ENCODE measurements at regions not wholly inside any gene's neighbourhood (a gene's known extent, or its start where the extent isn't known, plus 50 kb on each side); places are given as distances from the start of the nearest gene placed in this dataset.

DNA sequence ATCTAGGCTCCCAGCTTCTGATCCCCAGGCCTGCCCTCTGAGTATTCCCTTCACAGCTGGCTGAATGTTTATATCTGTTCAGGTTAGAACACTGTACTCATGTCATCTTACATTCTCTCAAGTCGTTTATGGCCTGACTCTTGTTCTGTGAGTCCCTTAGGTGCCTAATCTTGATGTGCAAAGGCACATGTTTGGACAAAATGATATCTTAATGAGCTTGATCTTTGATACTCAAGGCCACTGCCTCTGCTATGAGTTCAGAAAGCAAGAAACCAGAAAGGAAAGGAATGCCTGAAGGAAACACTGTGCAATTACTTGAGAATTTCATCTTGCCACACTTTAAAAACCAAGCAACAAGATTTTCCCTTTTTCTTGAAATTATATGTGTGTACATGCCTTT lies 391.8 kb upstream of the ZNF608 start:
- DNase-seq (ENCODE audit: low spot score), result no peak

DNA sequence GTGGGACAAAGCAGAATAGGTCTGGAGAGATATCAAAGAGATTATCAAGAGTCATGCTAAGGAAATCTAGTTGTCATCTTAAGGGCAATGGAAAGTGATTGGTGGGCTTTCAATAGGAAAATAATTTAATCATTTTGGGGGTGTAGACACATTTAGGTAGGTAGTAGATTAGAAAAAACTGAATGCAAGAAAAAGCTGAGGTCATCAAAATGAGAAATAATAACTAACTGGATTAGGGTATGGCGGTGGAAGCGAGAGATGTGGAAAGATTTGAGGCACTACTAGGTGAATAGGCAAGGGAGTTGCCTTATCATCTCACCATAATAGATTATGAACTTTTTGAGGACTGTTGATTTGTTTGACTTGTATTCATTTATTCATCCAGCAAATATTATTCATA lies 393.2 kb upstream of the ZNF608 start:
- DNase-seq (ENCODE audit: low spot score), result no peak

DNA sequence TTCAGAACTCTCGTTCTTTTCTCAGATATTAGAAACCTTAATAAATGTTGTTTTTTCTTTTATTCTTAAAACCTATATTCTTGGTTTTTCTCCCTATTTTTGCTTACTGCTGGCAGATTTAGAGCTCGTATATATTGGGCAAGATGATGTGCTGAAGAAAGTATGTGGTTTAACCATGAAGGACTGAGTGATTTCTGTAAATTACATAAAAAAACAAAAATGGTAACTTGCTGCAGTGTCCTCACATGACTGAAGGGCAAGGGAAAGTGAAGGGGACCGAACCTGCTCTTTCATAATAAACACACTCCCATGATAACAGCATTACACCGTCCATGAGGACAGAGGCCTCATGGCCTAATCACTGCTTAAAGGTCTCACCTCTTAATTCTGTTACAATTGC lies 393.8 kb upstream of the ZNF608 start:
- no peak for DNase-seq (ENCODE audit: low spot score)

DNA sequence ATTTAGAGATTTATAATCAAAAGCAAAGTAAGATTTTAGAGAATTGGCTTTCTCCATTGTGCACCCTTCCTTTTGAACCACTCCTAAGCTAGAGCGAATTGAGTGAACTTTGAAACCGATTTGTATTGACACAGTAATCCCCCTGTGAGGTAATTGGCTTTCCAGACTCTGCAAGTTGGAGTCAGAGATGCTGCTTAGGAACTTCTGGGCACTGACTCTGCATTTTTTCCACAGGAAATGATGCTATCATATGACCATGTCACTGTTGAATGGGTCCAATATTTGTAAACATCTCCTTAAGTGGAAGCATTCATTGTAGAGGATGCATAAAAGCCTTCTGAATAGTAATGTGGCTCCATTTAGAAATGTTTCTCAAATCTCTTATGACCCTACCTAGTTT lies 394.4 kb upstream of the ZNF608 start:
- DNase-seq (ENCODE audit: low spot score), result no peak

DNA sequence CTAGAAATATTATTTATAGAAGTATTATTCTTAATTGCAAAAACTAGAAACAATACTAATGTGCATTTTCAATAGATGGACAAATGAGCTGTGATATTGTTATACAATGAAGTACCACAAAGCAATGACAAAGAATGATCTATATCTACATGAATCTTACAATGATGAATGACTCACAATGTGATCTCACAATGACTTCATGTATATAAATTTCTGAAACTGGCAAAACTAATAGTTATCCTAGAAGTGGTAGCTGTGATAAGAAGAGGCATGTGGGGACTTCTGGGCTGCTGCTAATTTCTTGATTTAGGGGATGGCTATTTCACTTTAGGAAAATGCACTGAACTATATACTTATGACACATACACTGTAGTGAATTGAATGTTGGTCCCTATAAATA lies 396.0 kb upstream of the ZNF608 start:
- no peak for DNase-seq (ENCODE audit: low spot score)

DNA sequence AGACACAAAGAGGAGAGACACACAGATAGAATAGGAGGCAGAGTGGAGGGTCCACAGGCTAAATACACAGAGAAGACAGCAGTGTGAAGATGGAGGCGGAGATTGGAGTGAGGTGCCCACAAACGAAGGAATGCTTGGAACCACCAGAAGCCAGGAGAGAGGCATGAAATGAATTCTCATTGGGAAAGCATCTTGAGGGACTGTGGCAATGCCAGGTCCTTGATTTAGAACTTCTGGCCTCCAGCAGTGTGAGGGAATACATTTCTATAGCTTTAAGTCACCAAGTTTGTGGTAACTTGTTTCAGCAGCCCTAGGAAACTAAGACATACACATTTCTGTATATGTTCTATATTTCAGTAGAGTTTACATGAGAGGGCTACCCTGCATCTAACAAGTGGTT lies 396.6 kb upstream of the ZNF608 start:
- DNase-seq (ENCODE audit: low spot score), result no peak

DNA sequence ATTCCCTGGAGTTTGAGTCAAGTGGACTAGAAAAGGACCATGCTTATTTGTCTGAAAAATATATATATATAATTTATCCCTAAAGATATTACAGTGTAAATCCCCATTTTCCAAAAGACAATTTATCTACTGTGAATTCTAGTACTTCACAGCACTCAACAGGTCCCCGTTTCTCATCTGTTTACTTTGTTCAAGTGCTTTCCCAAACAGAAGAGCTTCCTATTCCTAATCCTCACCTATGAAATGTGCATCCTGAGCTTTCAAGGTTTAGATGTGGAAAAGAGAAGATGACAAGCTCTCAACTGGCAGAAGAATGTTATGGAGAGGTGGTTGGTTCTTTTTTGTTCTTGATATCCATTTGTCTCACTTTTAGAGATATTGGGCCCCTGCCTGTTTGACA lies 401.6 kb upstream of the ZNF608 start:
- DNase-seq (ENCODE audit: low spot score), result no peak

DNA sequence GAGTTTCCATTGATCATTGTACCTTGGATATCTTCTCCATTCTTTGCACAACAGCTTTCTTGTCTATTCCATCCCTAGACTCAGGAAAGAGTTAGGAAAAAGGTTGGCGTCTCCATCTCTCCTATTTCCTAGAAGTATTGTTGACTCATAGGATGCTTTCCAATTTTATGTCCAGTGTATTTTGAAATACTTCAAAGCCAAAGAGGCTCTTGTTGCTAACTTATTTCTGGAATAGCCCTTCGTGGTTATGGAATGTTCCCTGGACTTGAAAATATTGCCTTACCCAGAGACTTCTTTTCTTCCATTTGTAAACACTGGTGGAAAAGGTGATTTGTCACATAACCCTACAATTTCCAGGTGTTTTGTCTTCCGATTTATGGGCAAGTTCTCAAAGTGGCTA lies 402.3 kb upstream of the ZNF608 start:
- no peak for DNase-seq (ENCODE audit: low spot score)

DNA sequence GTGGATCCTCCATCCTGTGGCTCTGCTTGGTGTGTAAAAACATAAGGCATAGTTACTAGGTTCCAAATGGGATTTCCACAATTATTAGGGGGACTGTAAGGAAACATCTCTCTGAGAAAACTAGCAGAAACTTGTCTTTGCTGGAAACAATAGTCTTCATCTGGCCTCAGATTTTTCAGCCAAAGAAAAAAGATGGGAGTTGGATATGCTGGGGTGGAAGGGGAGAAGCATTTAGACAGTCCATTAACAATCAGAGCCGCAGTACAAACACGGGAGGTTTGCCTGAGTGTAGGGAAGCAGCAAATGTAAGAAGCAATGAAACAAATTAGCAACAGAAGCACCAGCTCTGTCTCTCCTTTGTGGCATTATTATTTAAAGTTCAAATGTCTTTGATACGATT lies 402.7 kb upstream of the ZNF608 start:
- no peak for DNase-seq (ENCODE audit: low spot score)

DNA sequence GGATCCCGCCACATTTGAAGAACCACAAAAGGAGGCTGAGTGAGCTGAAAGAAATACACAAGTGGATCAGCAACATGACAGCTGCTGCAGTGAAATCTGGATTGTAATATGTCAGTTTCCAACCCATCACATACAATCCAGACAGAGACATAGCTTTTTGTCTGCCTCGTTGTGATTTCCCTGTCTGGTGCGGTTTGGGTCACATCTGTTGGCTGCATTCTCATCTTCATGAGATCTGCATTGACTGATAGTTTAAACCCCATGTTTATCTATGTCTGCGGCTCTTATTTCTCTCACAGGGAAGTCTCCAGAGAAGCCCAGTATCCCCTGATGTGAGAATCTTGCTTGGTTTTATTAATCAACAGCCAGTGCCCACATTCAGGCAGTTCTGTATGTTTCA lies 403.1 kb upstream of the ZNF608 start:
- DNase-seq (ENCODE audit: low spot score), result no peak

DNA sequence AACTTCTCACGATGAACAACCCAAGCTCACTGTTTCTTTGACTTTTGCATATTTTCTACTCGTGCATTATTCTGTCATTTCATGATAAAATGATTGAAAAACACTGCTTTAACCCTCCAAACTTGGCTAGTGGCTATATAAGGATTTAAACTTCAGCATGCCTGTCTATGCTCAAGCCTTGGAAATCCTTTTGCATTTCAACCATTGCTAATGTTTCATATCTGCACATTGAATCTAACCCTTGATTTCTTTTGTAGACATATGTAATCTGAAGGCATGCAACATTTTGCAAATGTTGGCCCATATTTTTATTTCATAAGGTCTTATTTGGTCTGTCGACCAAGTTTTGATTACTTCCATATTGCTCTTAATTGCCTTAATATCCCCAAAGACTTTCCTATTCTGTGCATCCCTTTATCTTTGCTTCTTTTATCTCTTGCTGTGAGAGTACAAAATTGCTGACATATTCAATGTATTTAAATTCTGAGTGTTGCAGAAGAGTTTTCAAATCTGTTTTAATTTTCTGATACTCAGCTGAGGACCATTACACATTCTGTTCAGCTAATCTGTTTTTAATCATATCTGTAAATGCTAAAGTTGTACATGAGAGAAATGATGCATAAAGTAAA lies 403.7 kb upstream of the ZNF608 start:
- no peak for DNase-seq (ENCODE audit: low spot score)

DNA sequence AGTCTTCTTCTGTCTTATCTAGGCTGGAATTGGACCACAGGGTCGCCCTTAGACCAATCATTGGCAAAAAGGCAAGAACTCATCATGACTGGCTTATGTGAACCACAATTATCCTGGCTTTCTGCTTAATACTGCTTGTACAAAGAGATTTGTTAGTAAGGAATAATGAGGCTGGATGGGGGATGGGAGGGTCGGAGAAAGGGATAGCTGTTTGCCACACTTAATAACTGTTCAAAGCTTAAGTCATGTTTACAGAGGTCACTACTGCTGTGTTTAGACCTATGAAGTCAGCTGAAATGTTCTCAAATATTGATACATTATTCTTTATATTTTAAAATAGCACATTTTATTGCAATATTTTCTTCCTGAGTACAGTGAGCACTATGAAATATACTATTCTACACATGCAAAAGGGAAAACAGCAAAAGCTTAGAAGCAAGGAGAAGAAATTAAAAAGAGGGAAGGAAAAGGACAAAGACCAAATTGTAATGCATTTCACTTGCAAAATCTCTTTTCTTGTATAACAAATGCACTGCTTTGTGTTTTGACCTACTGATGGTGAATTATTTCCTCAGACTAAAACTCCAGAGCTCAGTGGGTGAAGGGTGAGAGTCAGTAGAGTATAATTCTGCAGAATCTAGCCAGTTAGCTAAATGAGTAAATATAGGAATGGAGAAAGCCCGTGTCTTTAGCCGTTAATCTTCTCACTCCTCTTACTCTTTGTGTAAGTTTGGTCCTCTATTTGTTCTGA lies 404.9 kb upstream of the ZNF608 start:
- DNase-seq (ENCODE audit: low spot score), result no peak

DNA sequence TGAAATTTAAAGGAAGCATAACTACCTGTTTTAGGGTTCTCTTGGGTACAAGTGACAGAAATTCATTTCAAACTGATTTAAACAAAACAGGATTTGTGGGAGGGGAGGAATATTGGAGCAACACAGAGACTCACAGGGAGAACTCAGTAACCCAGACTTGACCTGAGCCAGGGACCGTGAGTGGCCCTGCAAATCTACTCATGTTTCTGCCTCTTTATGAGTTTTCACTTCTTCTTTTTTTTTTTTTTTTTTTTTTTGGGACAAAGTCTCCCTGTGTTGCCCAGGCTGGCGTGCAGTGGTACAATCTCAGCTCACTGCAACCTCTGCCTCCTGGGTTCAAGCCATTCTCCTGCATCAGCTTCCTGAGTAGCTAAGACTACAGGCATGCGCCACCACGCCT lies 405.6 kb upstream of the ZNF608 start:
- no peak for DNase-seq (ENCODE audit: low spot score)

DNA sequence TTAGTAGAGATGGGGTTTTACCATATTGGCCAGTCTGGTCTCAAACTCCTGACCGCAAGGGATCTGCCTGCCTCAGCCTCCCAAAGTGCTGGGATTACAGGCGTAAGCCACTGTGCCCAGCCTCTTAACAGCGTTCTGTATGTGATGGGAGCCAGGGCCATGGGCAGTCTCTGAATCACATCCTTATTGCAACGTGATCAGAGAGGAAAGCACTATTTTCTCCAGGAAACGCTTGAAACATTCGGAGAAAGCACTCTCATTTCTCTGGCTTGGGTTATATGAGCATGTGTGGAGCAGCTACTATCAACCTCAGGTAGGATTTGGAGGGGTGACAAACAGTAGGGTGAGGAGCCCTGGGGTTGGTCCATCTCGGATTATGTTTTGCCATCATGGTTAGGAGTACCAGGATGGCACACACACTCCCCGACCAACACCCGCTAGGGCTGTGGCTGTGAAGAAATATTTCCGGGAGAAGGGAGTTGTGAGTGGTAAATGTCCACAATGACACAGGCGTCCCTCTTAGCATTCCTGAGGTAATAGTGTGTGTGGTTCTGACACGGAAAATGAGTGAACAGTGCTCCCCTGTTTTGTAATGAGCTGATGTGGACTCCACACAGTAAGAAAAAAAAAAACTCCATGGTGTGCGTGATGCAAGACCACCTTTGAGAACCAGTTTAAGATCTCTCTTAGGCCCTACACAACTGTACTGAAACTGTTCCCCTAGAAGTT lies 406.2 kb upstream of the ZNF608 start:
- no peak for DNase-seq (ENCODE audit: low spot score)

DNA sequence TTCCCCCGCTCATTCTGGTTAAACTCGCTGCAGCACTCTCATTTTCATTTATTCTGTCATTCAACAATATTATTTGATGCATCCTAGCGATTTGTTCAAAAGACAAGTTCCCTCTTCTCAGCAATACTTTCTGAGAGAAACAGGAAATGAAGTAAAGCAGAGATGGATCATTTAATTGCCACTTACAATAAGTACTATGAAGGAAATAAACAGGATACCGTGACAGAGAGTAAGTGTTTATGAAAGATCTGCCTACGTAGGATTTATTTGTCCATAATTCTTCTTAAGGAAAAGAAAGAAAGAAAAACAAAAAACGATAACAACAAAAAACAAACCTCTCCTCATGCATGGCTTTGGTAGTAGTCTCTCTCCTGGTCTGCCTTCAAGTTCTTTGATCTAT lies 406.8 kb upstream of the ZNF608 start:
- no peak for DNase-seq (ENCODE audit: low spot score)

DNA sequence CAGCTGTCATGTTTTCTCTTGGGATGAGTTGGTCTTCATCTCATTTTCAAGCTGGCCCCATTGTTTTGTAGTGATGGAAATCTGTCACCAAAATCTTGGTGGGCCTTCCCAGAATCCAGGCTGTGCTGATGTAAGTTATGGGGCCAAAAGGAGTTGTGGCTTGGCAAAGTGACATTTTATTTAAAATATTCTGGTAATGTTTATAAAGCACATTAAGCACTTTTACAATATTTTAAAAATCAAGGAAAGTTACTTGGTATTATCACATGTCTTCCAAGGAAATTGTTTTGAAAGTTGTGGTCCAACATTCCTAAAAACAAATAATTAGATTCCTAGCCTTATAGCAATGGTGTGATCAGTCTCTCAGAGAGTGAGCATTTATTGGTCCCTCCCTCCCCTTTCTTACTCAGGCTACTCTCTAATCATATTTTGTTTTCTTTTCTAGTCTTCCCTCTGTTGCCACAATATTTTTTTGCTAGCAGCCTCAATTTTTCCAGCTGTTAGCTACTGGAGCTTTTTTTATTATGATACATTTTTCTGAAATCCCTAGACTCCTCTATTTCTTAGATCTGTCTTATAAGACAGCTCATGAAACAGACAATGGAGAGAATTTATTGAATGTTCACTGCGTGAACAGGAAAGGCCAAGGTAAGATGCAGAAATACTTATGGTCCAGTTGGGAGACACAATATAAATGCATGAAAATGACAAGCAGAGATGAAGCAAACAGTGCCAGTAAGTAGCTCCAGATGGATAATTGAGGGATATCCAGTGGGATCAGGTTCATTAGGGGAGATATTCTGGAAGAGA lies 408.1 kb upstream of the ZNF608 start:
- DNase-seq (ENCODE audit: low spot score), result no peak

DNA sequence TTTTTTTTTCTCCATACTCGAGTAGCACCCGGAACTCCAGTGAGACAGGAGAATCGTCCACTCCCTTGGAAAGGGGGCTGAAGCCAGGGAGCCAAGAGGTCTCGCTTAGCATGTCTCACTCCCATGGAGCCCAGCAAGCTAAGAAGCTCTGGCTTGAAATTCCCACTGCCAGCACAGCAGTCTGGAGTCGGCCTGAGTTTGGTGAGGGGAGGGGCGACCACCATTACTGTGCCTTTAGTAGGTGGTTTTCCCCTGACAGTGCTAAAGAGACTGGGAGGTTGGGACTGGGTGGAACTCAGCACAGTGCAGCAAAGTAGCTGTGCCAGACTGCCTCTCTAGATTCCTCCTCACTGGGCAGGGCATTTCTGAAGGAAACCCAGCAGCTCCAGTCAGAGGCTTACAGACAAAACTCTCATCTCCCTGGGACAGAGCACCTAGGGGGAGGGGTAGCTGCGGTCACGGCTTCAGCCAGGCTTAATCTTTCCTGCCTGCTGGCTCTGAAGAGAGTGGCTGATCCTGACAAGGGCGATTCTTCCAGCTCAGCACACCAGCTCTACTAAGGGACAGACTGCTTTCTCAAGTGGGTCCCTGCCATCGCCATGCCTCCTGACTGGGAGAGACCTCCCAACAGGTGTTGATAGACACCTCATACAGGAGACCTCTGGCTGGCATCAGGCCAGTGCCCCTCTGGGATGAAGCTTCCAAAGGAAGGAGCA lies 414.5 kb upstream of the ZNF608 start:
- DNase-seq (ENCODE audit: low spot score), result no peak

DNA sequence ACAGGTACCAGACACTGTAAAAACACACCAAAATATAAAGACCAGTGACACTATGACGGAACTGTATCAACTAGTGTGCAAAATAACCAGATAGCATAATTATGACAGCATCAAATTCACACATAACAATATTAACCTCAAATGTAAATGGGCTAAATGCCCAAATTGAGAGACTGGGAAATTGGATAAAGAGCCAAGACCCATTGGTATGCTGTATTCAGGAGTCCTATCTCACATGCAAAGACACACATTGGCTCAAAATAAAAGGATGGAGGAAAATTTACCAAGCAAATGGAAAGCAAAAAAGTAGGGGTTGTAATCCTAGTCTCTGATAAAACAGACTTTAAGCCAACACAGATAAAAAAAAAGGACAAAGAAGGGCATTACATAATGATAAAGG lies 416.3 kb upstream of the ZNF608 start:
- no peak for DNase-seq (ENCODE audit: low spot score)

DNA sequence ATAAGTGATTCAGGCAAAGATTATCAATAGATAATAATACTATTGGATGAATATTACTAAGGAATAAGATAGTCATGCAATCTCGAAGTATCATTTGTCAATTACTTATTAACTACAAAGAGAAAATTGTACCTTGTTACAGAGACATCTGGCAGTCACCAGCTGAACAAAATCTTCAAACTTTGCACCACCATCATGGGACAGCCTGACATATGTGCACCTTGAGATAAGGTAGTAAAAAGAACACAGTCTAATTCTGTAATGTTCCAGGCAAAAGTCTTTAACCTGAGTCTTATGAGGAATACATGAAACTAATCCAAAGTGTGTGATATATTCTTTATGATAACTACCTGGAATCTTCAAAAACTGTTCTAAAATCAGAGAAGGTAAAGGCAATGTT lies 423.0 kb upstream of the ZNF608 start:
- DNase-seq (ENCODE audit: low spot score), result no peak

DNA sequence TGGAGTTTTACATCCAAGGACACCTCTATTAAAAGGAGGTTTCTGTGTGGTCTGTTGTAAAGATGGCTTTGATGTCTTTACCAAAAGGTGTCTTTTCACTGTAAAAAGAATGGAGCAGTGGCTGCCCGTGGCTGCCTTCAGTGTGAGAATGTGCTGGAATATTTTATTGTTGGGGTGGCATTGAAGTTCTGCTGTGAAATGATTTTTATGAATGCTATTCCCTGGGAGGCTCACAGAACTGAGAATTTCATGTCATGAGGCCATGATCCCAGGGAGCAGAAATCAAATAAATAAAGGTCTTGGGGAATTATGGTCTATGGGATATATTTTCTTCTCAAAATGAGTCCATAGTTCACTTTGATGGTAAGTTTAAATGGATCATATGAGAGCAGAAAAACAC lies 425.2 kb upstream of the ZNF608 start:
- no peak for DNase-seq (ENCODE audit: low spot score)

DNA sequence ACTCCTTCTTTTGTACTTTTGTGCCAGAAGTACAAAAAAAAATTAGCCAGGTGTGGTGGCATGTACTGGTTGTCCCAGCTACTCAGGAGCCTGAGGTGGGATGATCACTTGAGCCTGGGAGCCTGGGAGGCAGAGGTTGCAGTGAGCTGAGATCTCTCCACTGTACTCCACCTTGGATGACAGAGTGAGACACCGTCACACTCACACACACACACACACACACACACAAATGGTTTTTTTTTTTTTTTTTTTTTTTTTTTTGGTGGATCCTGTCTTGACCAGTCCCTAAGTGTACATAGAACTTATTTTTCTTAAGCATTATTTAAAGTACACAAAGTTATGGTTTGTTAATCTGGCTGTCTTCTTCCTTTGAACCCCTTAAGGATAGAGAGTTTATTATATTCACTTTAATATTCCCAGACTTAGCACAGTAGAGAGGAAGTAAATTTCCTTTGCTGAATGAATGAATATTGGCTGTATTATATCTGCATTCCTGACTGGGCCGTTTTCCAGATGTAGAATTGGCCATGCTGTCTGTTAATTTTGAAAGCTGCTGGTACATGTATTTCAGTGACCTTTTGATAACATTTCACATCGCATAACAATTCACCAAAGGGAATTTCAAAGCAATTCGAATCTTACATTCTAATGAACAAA lies 429.0 kb upstream of the ZNF608 start:
- DNase-seq (ENCODE audit: low spot score), result no peak
